A204.1 (cell line): ENCODE measurements at regions not wholly inside any gene's neighbourhood (a gene's known extent, or its start where the extent isn't known, plus 50 kb on each side); places are given as distances from the start of the nearest gene placed in this dataset.

Experiments
- FAIRE-seq: peaks from 2 replicates; lab custom pipeline; 2012; peaks lifted over from hg19 to GRCh38; lab: Jason Lieb, UNC

DNA sequence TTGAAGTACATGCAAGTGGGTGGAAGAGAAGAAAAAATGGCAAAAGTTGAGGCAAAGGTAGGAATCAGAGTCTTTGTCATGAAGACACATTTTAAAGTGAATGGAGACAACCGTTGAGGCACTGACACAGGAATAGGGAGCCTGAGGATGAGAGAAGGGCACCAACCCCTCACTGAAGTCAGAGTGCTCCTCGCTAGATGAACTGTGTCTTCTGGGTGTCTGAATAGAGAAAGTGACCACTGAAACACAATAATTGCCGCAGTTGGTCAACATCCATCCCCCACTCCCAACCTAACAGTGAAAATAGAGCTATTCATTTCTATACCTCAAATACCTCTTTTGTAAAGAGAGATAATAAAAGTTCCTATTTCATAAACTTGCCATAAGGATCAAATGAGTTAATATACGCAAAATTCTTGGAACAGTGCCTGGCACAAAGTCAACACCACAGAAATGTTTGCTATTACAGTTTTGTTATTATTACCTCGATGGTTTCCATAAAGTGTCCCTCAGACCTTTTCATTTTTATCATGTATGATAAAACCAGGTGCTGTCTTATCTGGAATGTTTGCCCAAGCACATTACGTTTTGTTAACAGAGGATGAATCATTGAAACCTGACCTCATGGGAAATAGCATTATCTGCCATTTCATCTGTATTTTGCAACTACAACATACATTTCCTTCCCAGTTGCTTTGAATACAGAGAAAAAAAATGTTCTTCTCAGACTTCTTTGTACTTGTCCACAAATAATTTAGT lies 61.8 kb upstream of the SP4 start:
- no peak for FAIRE-seq

DNA sequence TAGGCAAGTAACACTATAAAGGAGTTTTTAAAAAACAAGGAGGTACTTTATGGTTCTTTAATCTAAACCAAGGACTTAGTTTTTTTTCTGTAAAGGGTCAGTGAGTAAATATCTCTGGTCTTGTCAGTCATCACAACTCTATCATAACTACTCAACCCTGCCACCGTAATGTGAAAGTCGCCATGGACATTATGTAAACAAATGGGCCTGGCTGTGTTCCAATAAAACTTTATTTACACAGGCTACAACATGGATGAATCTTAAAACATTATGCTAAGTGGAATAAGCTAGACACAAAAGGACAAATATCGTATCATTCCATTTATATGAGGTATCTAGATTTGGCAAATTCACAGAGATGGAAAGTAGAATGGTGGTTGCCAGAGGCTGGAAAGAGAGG lies 60.8 kb upstream of the SP4 start:
- no peak for FAIRE-seq

DNA sequence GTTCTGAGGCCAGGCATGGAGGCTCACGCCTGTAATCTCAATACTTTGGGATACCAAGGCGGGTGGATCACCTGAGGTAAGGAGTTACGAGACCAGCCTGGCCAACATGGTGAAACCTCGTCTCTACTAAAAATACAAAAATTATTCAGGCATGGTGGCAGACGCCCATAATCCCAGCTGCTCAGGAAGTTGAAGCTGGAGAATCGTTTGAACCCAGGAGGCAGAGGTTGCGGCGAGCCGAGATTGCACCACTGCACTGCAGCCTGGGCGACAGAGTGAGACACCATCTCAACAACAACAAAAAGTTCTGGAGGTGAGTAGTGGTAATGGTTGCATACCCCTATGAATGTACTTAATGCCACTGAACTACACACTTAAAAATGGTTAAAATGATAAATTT lies 60.3 kb upstream of the SP4 start:
- no peak for FAIRE-seq

DNA sequence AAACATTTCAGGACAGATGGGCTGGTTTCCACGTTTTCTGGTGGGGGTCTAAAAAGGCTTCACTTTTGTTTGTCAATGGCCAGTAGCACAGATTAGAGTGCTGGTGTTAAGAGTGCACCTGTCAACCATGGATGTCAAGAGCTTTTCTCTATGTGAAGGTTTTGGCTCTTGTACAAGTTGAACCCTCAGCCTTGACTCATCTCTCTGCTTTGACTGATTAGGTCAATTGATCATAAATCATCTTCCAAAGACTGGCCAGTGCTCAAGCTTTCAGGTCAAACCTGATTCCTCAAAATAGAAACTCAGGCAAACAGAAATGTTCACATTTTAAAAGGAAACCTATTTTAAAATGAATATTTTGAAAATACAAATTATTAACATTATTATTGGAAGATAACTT lies 59.6 kb upstream of the SP4 start:
- no peak for FAIRE-seq

DNA sequence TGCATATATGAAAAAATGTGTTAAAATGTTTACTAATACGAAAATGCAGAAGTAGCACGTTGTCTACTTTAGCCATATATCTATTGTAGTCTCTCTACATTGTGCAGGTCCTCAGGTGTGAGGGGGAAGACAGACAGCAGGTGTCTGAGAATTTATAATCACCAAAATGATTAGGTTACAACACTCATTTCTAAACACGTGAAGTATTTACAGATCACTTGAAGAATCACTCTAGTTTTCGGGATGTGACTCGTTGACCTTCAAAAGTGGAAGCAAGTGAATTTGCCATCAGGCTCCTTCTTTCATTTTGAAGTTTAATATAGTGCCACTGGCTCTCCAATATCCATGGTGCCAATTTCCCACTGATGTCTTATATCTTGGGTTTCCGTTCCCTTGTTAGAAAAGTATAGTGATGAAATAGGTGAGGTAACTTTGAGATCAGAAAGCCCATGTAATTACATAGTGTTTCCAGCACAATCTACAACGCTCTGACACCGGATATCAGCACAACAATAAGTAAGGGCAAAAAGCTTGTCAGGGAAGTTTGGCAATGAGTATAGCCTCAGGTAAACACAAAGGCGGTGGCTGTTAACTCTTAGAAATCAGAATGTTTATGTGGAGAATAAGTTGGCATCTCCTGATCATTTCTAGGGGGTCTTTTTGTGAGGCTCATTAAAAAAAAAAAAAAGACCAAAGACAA lies 57.5 kb upstream of the SP4 start:
- FAIRE-seq: no peak

DNA sequence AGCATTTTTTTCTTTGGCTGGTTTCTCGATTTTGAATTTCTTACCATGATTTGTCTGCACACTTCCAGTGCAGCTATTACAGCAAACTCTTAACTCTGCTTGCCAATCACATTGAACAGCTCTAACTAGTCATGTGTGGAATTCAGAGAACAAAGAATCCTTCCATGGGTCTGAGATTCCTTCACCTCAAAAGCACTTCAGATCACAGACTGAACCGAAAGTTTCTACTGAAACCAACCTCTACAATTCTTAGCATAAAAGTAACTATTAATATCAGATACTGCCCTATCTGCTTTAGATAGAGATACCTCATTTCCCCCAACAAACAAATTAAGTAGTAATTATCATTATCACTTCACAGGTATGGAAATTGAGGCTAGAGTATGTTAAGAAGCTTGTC lies 56.5 kb upstream of the SP4 start:
- FAIRE-seq: no peak

DNA sequence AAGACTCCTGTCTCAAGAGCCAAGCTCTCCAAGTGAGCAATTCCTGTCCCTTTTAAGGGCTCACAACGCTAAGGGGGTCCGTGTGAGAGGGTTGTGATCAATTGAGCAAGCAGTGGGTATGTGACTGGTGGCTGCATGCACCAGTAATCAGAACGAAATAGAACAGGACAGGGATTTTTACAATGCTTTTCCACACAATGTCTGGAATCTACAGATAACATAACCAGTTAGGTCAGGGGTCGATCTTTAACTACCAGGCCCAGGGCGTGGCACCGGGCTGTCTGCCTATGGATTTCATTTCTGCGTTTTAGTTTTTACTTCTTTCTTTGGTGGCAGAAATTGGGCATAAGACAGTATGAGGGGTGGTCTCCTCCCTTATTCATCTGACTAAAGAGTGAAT lies 54.9 kb upstream of the SP4 start:
- FAIRE-seq: no peak

DNA sequence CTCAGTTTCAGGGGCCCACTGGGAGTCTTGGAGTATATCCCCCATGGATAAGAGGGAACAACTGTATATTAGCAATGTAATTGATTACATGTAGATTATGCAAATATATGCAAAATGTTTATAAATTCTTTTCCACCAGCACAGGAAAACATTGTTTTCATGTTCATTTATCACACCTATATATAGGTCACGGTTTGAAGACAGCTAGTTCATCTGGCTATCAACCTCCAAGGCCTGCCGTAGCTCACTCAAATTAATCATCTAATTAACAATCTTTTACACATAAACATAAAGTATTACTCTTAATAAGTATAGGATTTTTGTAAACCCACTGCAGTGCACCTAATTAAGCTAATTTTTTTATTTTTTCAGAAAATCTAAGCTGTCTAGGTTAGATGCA lies 53.7 kb upstream of the SP4 start:
- FAIRE-seq: no peak

DNA sequence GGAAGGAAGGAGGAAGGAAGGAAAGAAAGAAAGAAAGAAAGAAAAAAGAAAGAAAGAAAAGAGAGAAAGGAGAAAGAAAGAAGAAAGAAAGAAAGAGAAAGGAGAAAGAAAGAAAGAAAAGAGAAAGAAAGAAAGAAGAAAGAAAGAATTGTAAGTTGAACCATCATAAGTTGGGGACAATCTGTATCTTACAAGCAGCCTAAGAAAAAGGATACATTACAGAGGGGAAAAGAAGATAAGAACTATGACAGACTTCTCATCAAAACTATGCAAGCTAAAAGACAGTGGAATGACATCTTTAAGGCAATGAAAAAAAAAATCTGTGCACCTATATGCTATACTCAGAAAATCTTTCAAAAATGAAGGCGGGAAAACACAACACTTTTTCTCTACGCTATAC lies 50.3 kb upstream of the SP4 start:
- no peak for FAIRE-seq
